D721Med (cell line): ENCODE measurements at regions not wholly inside any gene's neighbourhood (a gene's known extent, or its start where the extent isn't known, plus 50 kb on each side); places are given as distances from the start of the nearest gene placed in this dataset.

Source experiments
- DNase-seq: peaks from one replicate; pipeline ENCODE4 v3.0.0; 2011; ENCODE audit warnings: low spot score; ENCODE audit not compliant: insufficient read length
- FAIRE-seq: peaks from 2 replicates; lab custom pipeline; 2011; peaks lifted over from hg19 to GRCh38; lab: Jason Lieb, UNC
- CTCF ChIP-seq: IDR thresholded peaks from 2 replicates; pipeline ENCODE4 v1.5.1; 2012; ENCODE audit warnings: mild to moderate bottlenecking, control low read depth; ENCODE audit not compliant: insufficient read depth; ENCODE audit errors: missing control alignments

- DNase-seq (no peak), FAIRE-seq (no peak)
- TF ChIP-seq CTCF: no peak
Observed at GRCh38 chr3:104106276-104106675, 1260.4 kb upstream of the ALCAM start.

- no peak for FAIRE-seq
- TF ChIP-seq CTCF: no peak
- no peak for DNase-seq
Observed at GRCh38 chr3:104108522-104108921, 1258.2 kb upstream of the ALCAM start.

- FAIRE-seq (no peak), DNase-seq (no peak)
- no peak for TF ChIP-seq CTCF
Observed at GRCh38 chr3:104126463-104126862, 1240.2 kb upstream of the ALCAM start.

- no peak for FAIRE-seq
- DNase-seq: no peak
- TF ChIP-seq CTCF: no peak
Observed at GRCh38 chr3:104126864-104127553, 1239.7 kb upstream of the ALCAM start.

GRCh38 chr3:104127830-104128229, 1238.9 kb upstream of the ALCAM start:
- FAIRE-seq: no peak
- no peak for TF ChIP-seq CTCF
- DNase-seq: no peak

- TF ChIP-seq CTCF: no peak
- FAIRE-seq (no peak), DNase-seq (no peak)
Observed at GRCh38 chr3:104132566-104133403, 1233.9 kb upstream of the ALCAM start.

GRCh38 chr3:104133630-104134029, 1233.1 kb upstream of the ALCAM start:
- no peak for DNase-seq
- TF ChIP-seq CTCF: no peak
- no peak for FAIRE-seq
